ENCODE measurements at regions not wholly inside any gene's neighbourhood (a gene's known extent, or its start where the extent isn't known, plus 50 kb on each side); places are given as distances from the start of the nearest gene placed in this dataset.

DNA sequence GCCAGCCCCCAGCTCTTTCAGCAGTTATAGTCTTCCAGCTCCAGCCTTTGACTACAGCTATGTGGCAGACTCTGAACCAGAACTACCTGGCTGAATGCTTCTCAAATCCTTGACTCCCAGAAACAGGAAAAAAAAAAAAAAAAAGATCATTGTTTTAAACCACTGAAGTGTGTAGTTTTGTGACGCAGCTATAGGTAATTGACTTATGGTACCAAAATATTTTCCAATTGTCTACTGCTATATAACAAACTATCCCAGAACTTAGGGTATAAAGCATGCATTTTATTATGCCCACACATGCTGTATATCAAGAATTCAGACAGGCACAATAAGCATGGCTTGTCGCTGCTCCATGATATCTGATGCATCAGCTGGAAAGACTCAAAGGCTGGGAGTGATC, 127.1 kb upstream of the POC5 start:
- H2AFZ ChIP-seq (ENCODE audit: low read depth, low read length) = no peak overlapping the region
- DNase-seq (ENCODE audit: low read depth) (no peak), FAIRE-seq (no peak)
- H3K4me1 ChIP-seq (ENCODE audit: insufficient read depth, low read length) = no peaks in the 10 kb centered on the region
- H3K4me2 ChIP-seq (ENCODE audit: low read length) = no peak overlapping the region
- no peaks in the 10 kb centered on the region for H3K79me2 ChIP-seq (ENCODE audit: insufficient read depth, low read length)
- no peaks in the 10 kb centered on the region for H3K27me3 ChIP-seq (ENCODE audit: insufficient read depth, low read length)
- peaks cover 3% of the 10 kb centered on the region for H3K4me1 Mint-ChIP-seq (ENCODE audit: low read depth, unreplicated experiment)
- H3K27ac Mint-ChIP-seq (ENCODE audit: unreplicated experiment) = no peak overlapping the region
- H3K4me3 ChIP-seq (ENCODE audit: insufficient read depth, low read depth, low read length) = no peak overlapping the region
- no peak overlapping the region for H3K27ac ChIP-seq (ENCODE audit: low read depth, low read length)
- no peaks in the 10 kb centered on the region for H3K36me3 ChIP-seq (ENCODE audit: insufficient read depth, low read length)
- no peaks in the 10 kb centered on the region for H3K9me3 Mint-ChIP-seq (ENCODE audit: unreplicated experiment)
- H3K9ac ChIP-seq (ENCODE audit: low read length) = no peak overlapping the region
- no peaks in the 10 kb centered on the region for H4K20me1 ChIP-seq (ENCODE audit: insufficient read depth, low read length)
- no peak overlapping the region for H3K4me3 Mint-ChIP-seq (ENCODE audit: unreplicated experiment)
- no peak for TF ChIP-seq EZH2 (IDR thresholded peaks at IDR 0.05; ENCODE audit: insufficient read depth, low read length)
- TF ChIP-seq, protein P1, sequence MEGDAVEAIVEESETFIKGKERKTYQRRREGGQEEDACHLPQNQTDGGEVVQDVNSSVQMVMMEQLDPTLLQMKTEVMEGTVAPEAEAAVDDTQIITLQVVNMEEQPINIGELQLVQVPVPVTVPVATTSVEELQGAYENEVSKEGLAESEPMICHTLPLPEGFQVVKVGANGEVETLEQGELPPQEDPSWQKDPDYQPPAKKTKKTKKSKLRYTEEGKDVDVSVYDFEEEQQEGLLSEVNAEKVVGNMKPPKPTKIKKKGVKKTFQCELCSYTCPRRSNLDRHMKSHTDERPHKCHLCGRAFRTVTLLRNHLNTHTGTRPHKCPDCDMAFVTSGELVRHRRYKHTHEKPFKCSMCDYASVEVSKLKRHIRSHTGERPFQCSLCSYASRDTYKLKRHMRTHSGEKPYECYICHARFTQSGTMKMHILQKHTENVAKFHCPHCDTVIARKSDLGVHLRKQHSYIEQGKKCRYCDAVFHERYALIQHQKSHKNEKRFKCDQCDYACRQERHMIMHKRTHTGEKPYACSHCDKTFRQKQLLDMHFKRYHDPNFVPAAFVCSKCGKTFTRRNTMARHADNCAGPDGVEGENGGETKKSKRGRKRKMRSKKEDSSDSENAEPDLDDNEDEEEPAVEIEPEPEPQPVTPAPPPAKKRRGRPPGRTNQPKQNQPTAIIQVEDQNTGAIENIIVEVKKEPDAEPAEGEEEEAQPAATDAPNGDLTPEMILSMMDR (IDR thresholded peaks at IDR 0.05; ENCODE audit: insufficient read depth, low read depth, low read length) = no peak
- H3K36me3 Mint-ChIP-seq (ENCODE audit: low read depth, unreplicated experiment) = no peaks in the 10 kb centered on the region
- peaks cover 2% of the 10 kb centered on the region for H3K9me3 ChIP-seq (ENCODE audit: insufficient read depth, low read depth, low read length)
- H3K27me3 Mint-ChIP-seq (ENCODE audit: low read depth, unreplicated experiment) = no peaks in the 10 kb centered on the region

DNA sequence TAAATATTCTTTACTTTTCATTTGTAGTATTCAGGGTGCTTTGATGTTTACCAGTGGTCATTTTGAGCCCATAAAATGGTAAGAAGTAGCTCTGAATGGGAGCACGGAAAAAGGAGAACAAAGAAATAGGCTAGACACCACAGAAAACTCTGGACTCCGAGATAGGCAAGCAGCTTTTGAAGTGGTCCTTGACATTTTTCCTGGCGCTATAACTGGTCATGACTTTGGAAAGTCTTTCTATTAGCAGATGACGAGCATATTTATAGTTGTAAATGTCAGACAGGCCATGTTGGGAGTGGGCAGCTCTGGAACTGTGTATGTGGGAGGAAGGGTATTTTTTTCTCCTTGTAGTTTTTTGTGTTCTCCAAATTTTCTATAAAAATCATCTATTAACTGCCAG, 126.1 kb upstream of the POC5 start:
- H3K27ac Mint-ChIP-seq (ENCODE audit: unreplicated experiment) = no peak overlapping the region
- H2AFZ ChIP-seq (ENCODE audit: low read depth, low read length) = no peak overlapping the region

DNA sequence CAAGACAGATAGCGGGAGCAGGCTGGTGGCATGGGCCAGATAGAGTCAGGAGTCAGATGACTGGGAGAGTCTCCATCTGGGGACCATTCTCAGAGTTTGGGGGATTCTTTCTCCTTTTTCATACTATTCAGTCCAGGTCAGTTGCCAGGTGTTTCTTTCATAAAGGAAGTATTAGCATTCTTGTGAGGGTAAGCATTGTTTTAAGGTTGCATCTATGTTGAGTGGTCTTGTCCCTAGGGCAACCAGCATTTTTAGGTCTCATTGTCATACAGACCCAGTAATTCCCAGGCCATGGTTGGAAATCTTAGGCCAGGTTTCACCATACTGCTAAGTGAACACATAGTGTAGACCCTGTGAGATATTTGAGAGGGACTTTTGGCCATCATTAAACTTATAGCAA, 122.3 kb upstream of the POC5 start:
- no peaks in the 10 kb centered on the region for H3K27me3 Mint-ChIP-seq (ENCODE audit: low read depth, unreplicated experiment)
- no peak for TF ChIP-seq EZH2 (IDR thresholded peaks at IDR 0.05; ENCODE audit: insufficient read depth, low read length)
- TF ChIP-seq, protein P1 (IDR thresholded peaks at IDR 0.05; ENCODE audit: insufficient read depth, low read depth, low read length) = no peak

More for the DNA sequence above, 126.1 kb upstream of the POC5 start:
- H3K9me3 ChIP-seq (ENCODE audit: insufficient read depth, low read depth, low read length) = peaks cover 2% of the 10 kb centered on the region
- H3K36me3 ChIP-seq (ENCODE audit: insufficient read depth, low read length) = no peaks in the 10 kb centered on the region
- no peak overlapping the region for H3K27ac ChIP-seq (ENCODE audit: low read depth, low read length)
- no peaks in the 10 kb centered on the region for H3K27me3 ChIP-seq (ENCODE audit: insufficient read depth, low read length)
- H3K36me3 Mint-ChIP-seq (ENCODE audit: low read depth, unreplicated experiment) = no peaks in the 10 kb centered on the region
- no peaks in the 10 kb centered on the region for H3K4me1 ChIP-seq (ENCODE audit: insufficient read depth, low read length)
- no peak overlapping the region for H3K4me2 ChIP-seq (ENCODE audit: low read length)
- no peaks in the 10 kb centered on the region for H4K20me1 ChIP-seq (ENCODE audit: insufficient read depth, low read length)
- no peak for FAIRE-seq
- H3K9ac ChIP-seq (ENCODE audit: low read length) = no peak overlapping the region
- no peak overlapping the region for H3K4me3 Mint-ChIP-seq (ENCODE audit: unreplicated experiment)
- H3K4me1 Mint-ChIP-seq (ENCODE audit: low read depth, unreplicated experiment) = no peaks in the 10 kb centered on the region
- TF ChIP-seq EZH2 (IDR thresholded peaks at IDR 0.05; ENCODE audit: insufficient read depth, low read length) = no peak
- TF ChIP-seq, protein P1 (IDR thresholded peaks at IDR 0.05; ENCODE audit: insufficient read depth, low read depth, low read length) = no peak
- H3K79me2 ChIP-seq (ENCODE audit: insufficient read depth, low read length) = no peaks in the 10 kb centered on the region
- no peaks in the 10 kb centered on the region for H3K27me3 Mint-ChIP-seq (ENCODE audit: low read depth, unreplicated experiment)
- no peaks in the 10 kb centered on the region for H3K9me3 Mint-ChIP-seq (ENCODE audit: unreplicated experiment)
- H3K4me3 ChIP-seq (ENCODE audit: insufficient read depth, low read depth, low read length) = no peak overlapping the region
- no peak for DNase-seq (ENCODE audit: low read depth)

More for the DNA sequence above, 122.3 kb upstream of the POC5 start:
- Histone ChIP-seq H2AFZ (ENCODE audit: low read depth, low read length) (no peak overlapping the region), H3K4me1 (ENCODE audit: insufficient read depth, low read length) (no peaks in the 10 kb centered on the region), H3K9ac (ENCODE audit: low read length) (no peak overlapping the region), H3K27me3 (ENCODE audit: insufficient read depth, low read length) (no peaks in the 10 kb centered on the region), H3K4me3 (ENCODE audit: insufficient read depth, low read depth, low read length) (no peak overlapping the region), H3K4me2 (ENCODE audit: low read length) (no peak overlapping the region), H3K27ac (ENCODE audit: low read depth, low read length) (no peak overlapping the region), H4K20me1 (ENCODE audit: insufficient read depth, low read length) (no peaks in the 10 kb centered on the region), H3K79me2 (ENCODE audit: insufficient read depth, low read length) (no peaks in the 10 kb centered on the region), H3K9me3 (ENCODE audit: insufficient read depth, low read depth, low read length) (peaks cover under 1% of the 10 kb centered on the region), H3K36me3 (ENCODE audit: insufficient read depth, low read length) (no peaks in the 10 kb centered on the region)
- FAIRE-seq = no peak
- no peak for DNase-seq (ENCODE audit: low read depth)
- H3K36me3 Mint-ChIP-seq (ENCODE audit: low read depth, unreplicated experiment) = no peaks in the 10 kb centered on the region
- no peak overlapping the region for H3K27ac Mint-ChIP-seq (ENCODE audit: unreplicated experiment)
- no peaks in the 10 kb centered on the region for H3K9me3 Mint-ChIP-seq (ENCODE audit: unreplicated experiment)
- no peaks in the 10 kb centered on the region for H3K4me1 Mint-ChIP-seq (ENCODE audit: low read depth, unreplicated experiment)
- H3K4me3 Mint-ChIP-seq (ENCODE audit: unreplicated experiment) = no peak overlapping the region
